GM23338 (cell line): ENCODE measurements at regions not wholly inside any gene's neighbourhood (a gene's known extent, or its start where the extent isn't known, plus 50 kb on each side); places are given as distances from the start of the nearest gene placed in this dataset.

Source experiments
- ATAC-seq: fragments of 200-7000 bp; cut with Tn5 transposase; 3 replicates; pipeline ENCODE4 v1.9.1; 2020
- DNase-seq: peaks from one replicate; pipeline ENCODE4 v3.0.0-alpha.2; 2015; ENCODE audit warnings: low spot score
- H2AFZ ChIP-seq: fragments of 200-600 bp; sonication (generic); 2 replicates; pipeline ENCODE4 v1.8.0; 2016; ENCODE audit warnings: antibody characterized with exemption, mild to moderate bottlenecking, moderate library complexity
- H3F3A ChIP-seq: fragments of 200-600 bp; sonication (generic); replicated peaks from 2 replicates; pipeline ENCODE4 v1.8.0; 2017; ENCODE audit warnings: antibody characterized with exemption, mixed run types, low read depth
- H3K27ac ChIP-seq: fragments of 200-600 bp; sonication (generic); 2 replicates; pipeline ENCODE4 v1.6.1; 2016; ENCODE audit warnings: low read depth
- H3K27me3 ChIP-seq: fragments of 200-600 bp; sonication (generic); 2 replicates; pipeline ENCODE4 v1.8.0; 2016; ENCODE audit warnings: mild to moderate bottlenecking, mixed run types, moderate library complexity; ENCODE audit not compliant: insufficient read depth
- H3K36me3 ChIP-seq: fragments of 200-600 bp; sonication (generic); 2 replicates; pipeline ENCODE4 v1.8.0; 2016; ENCODE audit warnings: mild to moderate bottlenecking; ENCODE audit not compliant: insufficient read depth
- H3K4me1 ChIP-seq: fragments of 200-600 bp; sonication (generic); 2 replicates; pipeline ENCODE4 v1.8.0; 2016; ENCODE audit warnings: mild to moderate bottlenecking, moderate library complexity; ENCODE audit not compliant: insufficient read depth
- H3K4me2 ChIP-seq: fragments of 200-600 bp; sonication (generic); 2 replicates; pipeline ENCODE4 v1.7.1; 2017; ENCODE audit warnings: mixed run types
- H3K4me3 ChIP-seq: fragments of 200-600 bp; sonication (generic); 2 replicates; pipeline ENCODE4 v1.6.1; 2016; ENCODE audit warnings: mixed run types
- H3K79me2 ChIP-seq: fragments of 200-600 bp; sonication (generic); replicated peaks from 2 replicates; pipeline ENCODE4 v1.8.0; 2017; ENCODE audit warnings: mild to moderate bottlenecking; ENCODE audit not compliant: insufficient read depth
- H3K9me2 ChIP-seq: fragments of 200-600 bp; sonication (generic); 2 replicates; pipeline ENCODE4 v1.8.0; 2017; ENCODE audit not compliant: insufficient read depth
- H4K20me1 ChIP-seq: fragments of 200-600 bp; sonication (generic); replicated peaks from 2 replicates; pipeline ENCODE4 v1.8.0; 2017; ENCODE audit warnings: mild to moderate bottlenecking; ENCODE audit not compliant: insufficient read depth
- H3K27ac Mint-ChIP-seq: 2 replicates; pipeline ENCODE4 v1.8.0; 2020; ENCODE audit warnings: inconsistent platforms, mild to moderate bottlenecking, moderate library complexity, mixed read lengths
- H3K27me3 Mint-ChIP-seq: 3 replicates; pipeline ENCODE4 v1.8.0; 2022; ENCODE audit warnings: low read depth, mild to moderate bottlenecking, moderate library complexity, mixed read lengths, inconsistent platforms; ENCODE audit not compliant: insufficient read depth, poor library complexity
- H3K36me3 Mint-ChIP-seq: 3 replicates; pipeline ENCODE4 v1.8.0; 2021; ENCODE audit warnings: low read depth, mild to moderate bottlenecking, inconsistent platforms, moderate library complexity, mixed read lengths
- H3K4me1 Mint-ChIP-seq: 3 replicates; pipeline ENCODE4 v1.8.0; 2020; ENCODE audit warnings: mild to moderate bottlenecking, inconsistent platforms, mixed read lengths
- H3K4me3 Mint-ChIP-seq: 3 replicates; pipeline ENCODE4 v1.8.0; 2021; ENCODE audit warnings: moderate library complexity, mild to moderate bottlenecking, inconsistent platforms, mixed read lengths
- H3K9me3 Mint-ChIP-seq: 3 replicates; pipeline ENCODE4 v1.8.0; 2020; ENCODE audit warnings: moderate library complexity, mild to moderate bottlenecking, inconsistent platforms, mixed read lengths
- CREB1 ChIP-seq: fragments of 250-450 bp; sonication (Bioruptor Pico); IDR thresholded peaks from 2 replicates; pipeline ENCODE4 v1.5.0; 2020; ENCODE audit warnings: low read depth, mild to moderate bottlenecking, moderate library complexity
- CTCF ChIP-seq, 2 experiments: fragments of 200-600 bp in 1 of 2; sonication (generic) in 1 of 2; conservative IDR thresholded peaks; 2 replicates each; pipeline versions ENCODE4 v1.5.1 to v1.6.1; 2016 to 2017; ENCODE audit warnings: antibody characterized with exemption in 2 of 2, low read depth in 2 of 2, mild to moderate bottlenecking in 2 of 2, moderate library complexity in 1 of 2
- ETS1 ChIP-seq: IDR thresholded peaks from 2 replicates; pipeline ENCODE4 v1.6.1; 2016; ENCODE audit warnings: antibody characterized with exemption
- EZH2phosphoT487 ChIP-seq: fragments of 200-600 bp; sonication (generic); IDR thresholded peaks from one replicate; pipeline ENCODE4 v1.8.1; 2018; ENCODE audit warnings: antibody characterized with exemption; ENCODE audit not compliant: unreplicated experiment
- POLR2AphosphoS5 ChIP-seq: IDR thresholded peaks from 2 replicates; pipeline ENCODE4 v1.6.1; 2016; ENCODE audit warnings: antibody characterized with exemption, low read depth
- REST ChIP-seq: IDR thresholded peaks from one replicate; pipeline ENCODE4 v1.6.1; 2018; ENCODE audit warnings: antibody characterized with exemption; ENCODE audit not compliant: unreplicated experiment
- STAT1 ChIP-seq: IDR thresholded peaks from one replicate; pipeline ENCODE4 v1.6.1; 2016; ENCODE audit warnings: antibody characterized with exemption; ENCODE audit not compliant: unreplicated experiment
- ZNF114 ChIP-seq: fragments of 250-450 bp; sonication (Bioruptor Pico); IDR thresholded peaks from 2 replicates; pipeline ENCODE4 v1.5.0; 2020; ENCODE audit warnings: mild to moderate bottlenecking, moderate library complexity
- ZNF331 ChIP-seq: fragments of 250-450 bp; sonication (Bioruptor Pico); IDR thresholded peaks from 2 replicates; pipeline ENCODE4 v1.5.0; 2020; ENCODE audit warnings: low read depth, mild to moderate bottlenecking, moderate library complexity
- ZNF462 ChIP-seq: fragments of 250-450 bp; sonication (Bioruptor Pico); IDR thresholded peaks from 2 replicates; pipeline ENCODE4 v1.5.0; 2020; ENCODE audit warnings: mild to moderate bottlenecking, moderate library complexity

GRCh38 chr2:144285324-144285723, 234.6 kb downstream of the ZEB2 start:
- ATAC-seq: no peak
- H3K4me1 ChIP-seq: no peaks in the 10 kb centered on the region
- no peak for DNase-seq
- no peak overlapping the region for H3K27ac Mint-ChIP-seq
- peaks cover 7% of the 10 kb centered on the region for H3K4me1 Mint-ChIP-seq
- H3K4me3 ChIP-seq: no peak overlapping the region
- no peaks in the 10 kb centered on the region for H3F3A ChIP-seq
- H3K9me3 Mint-ChIP-seq: no peaks in the 10 kb centered on the region
- no peak overlapping the region for H2AFZ ChIP-seq
- H3K36me3 ChIP-seq: no peaks in the 10 kb centered on the region
- no peaks in the 10 kb centered on the region; the same call in 1 of the 2 replicates for H3K9me2 ChIP-seq
- no peaks in the 10 kb centered on the region for H3K36me3 Mint-ChIP-seq
- no peaks in the 10 kb centered on the region for H4K20me1 ChIP-seq
- no peak overlapping the region for H3K4me2 ChIP-seq
- TF ChIP-seq ZNF114 (CRISPR knock-in tag): no peak
- TF ChIP-seq CTCF (conservative IDR thresholded peaks at IDR 0.05; ENCODE audit: low read depth in 2 of 2): no peak
- TF ChIP-seq STAT1: no peak
- no peak for TF ChIP-seq ZNF331 (CRISPR knock-in tag)
- TF ChIP-seq CREB1 (CRISPR knock-in tag): no peak
- TF ChIP-seq ZNF462 (CRISPR knock-in tag): no peak
- no peak for TF ChIP-seq ETS1
- TF ChIP-seq EZH2phosphoT487: no peak
- TF ChIP-seq REST: no peak
- TF ChIP-seq POLR2AphosphoS5: no peak
- H3K27me3 Mint-ChIP-seq: no peaks in the 10 kb centered on the region
- no peaks in the 10 kb centered on the region for H3K79me2 ChIP-seq
- no peak overlapping the region for H3K4me3 Mint-ChIP-seq
- H3K27ac ChIP-seq: no peak overlapping the region
- no peaks in the 10 kb centered on the region for H3K27me3 ChIP-seq
